GM23248 (cell line): ENCODE measurements at regions not wholly inside any gene's neighbourhood (a gene's known extent, or its start where the extent isn't known, plus 50 kb on each side); places are given as distances from the start of the nearest gene placed in this dataset.
"Not testable (repeated sequence)": the region's sequence is repeated elsewhere in the genome, so short reads cannot be mapped to it uniquely, and the experiment has no call there.

ENCODE experiments used
- DNase-seq: peaks from one replicate; pipeline ENCODE4 v3.0.0-alpha.2; 2015
- H2AFZ ChIP-seq: fragments of 200-600 bp; sonication (generic); 2 replicates; pipeline ENCODE4 v1.6.1; 2016; ENCODE audit warnings: antibody characterized with exemption
- H3F3A ChIP-seq: fragments of 200-600 bp; sonication (generic); 2 replicates; pipeline ENCODE4 v1.6.1; 2016; ENCODE audit warnings: mild to moderate bottlenecking, antibody characterized with exemption, mixed run types; ENCODE audit not compliant: insufficient read depth
- H3K27ac ChIP-seq: fragments of 200-600 bp; sonication (generic); 2 replicates; pipeline ENCODE4 v1.5.1; 2016; ENCODE audit warnings: mild to moderate bottlenecking
- H3K27me3 ChIP-seq: fragments of 200-600 bp; sonication (generic); replicated peaks from 2 replicates; pipeline ENCODE4 v1.6.1; 2016; ENCODE audit warnings: mild to moderate bottlenecking; ENCODE audit not compliant: insufficient read depth
- H3K36me3 ChIP-seq: fragments of 200-600 bp; sonication (generic); 2 replicates; pipeline ENCODE4 v1.6.1; 2016; ENCODE audit warnings: low read depth, mild to moderate bottlenecking
- H3K4me1 ChIP-seq: fragments of 200-600 bp; sonication (generic); 2 replicates; pipeline ENCODE4 v1.6.1; 2016; ENCODE audit warnings: mild to moderate bottlenecking; ENCODE audit not compliant: insufficient read depth
- H3K4me2 ChIP-seq: fragments of 200-600 bp; sonication (generic); one replicate; pipeline ENCODE4 v1.6.1; 2016; ENCODE audit warnings: mild to moderate bottlenecking; ENCODE audit not compliant: unreplicated experiment
- H3K4me3 ChIP-seq: fragments of 200-600 bp; sonication (generic); 2 replicates; pipeline ENCODE4 v1.5.1; 2016; ENCODE audit warnings: mild to moderate bottlenecking
- H3K79me2 ChIP-seq: fragments of 200-600 bp; sonication (generic); 2 replicates; pipeline ENCODE4 v1.6.1; 2016; ENCODE audit warnings: mild to moderate bottlenecking; ENCODE audit not compliant: insufficient read depth
- H3K9ac ChIP-seq: fragments of 200-600 bp; sonication (generic); 2 replicates; pipeline ENCODE4 v1.6.1; 2016; ENCODE audit warnings: mild to moderate bottlenecking
- H3K9me2 ChIP-seq: fragments of 200-600 bp; sonication (generic); 2 replicates; pipeline ENCODE4 v1.6.1; 2016; ENCODE audit warnings: mixed run types, mild to moderate bottlenecking, moderate library complexity; ENCODE audit not compliant: insufficient read depth
- H3K9me3 ChIP-seq: fragments of 200-600 bp; sonication (generic); one replicate; pipeline ENCODE4 v1.6.1; 2017; ENCODE audit warnings: low read depth
- H4K20me1 ChIP-seq: fragments of 200-600 bp; sonication (generic); 2 replicates; pipeline ENCODE4 v1.6.0; 2016; ENCODE audit not compliant: insufficient read depth
- EZH2 ChIP-seq: fragments of 200-600 bp; sonication (generic); IDR thresholded peaks from 2 replicates; pipeline ENCODE4 v1.6.1; 2018; ENCODE audit warnings: antibody characterized with exemption, mild to moderate bottlenecking; ENCODE audit not compliant: insufficient read depth, poor library complexity, severe bottlenecking
- EZH2phosphoT487 ChIP-seq: fragments of 200-600 bp; sonication (generic); IDR thresholded peaks from 2 replicates; pipeline ENCODE4 v1.6.1; 2018; ENCODE audit warnings: antibody characterized with exemption, moderate library complexity, mild to moderate bottlenecking, low read depth; ENCODE audit not compliant: insufficient read depth
- WGBS, 2 experiments: methylation state at CpG; one replicate each; pipeline ENCODE4 v1.1.6; 2015 to 2017; ENCODE audit warnings: low lambda C conversion rate in 2 of 2, low coverage in 1 of 2; ENCODE audit errors: missing lambda C conversion rate in 2 of 2; 5-methylcytosine and 5-hydroxymethylcytosine counted together
- in situ Hi-C: fragments of 300-500 bp; cut with MboI; formaldehyde crosslinking; loops from 2 replicates; pipeline ENCODE4 v1.15.0; 2020

DNA sequence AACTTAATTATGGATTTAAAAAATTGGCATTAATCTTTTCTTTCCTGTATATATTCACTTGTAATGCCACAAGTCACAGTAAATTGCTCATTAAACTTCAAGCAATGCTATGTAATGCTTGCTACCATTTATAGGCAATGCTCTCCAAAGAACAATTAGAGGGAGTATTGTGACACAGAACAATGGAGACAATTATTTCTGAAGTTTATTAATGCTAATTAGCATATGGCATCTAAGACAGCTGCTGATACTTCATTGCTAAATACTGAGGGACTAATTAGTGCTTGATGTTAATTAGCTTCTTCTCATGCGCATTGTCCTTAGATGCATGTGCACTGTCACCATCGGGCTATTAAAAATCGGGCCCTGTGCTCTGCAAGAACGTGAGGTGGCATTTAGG is 1012.8 kb downstream of the SOCS6 start:
- H4K20me1 ChIP-seq, result no peaks in the 10 kb centered on the region
- no peaks in the 10 kb centered on the region for H3K27me3 ChIP-seq
- H3K9ac ChIP-seq, result no peak overlapping the region
- no peak overlapping the region for H3K27ac ChIP-seq
- WGBS, 2 experiments, result 18 to 20% methylated on average over 4 of the region's 4 CpGs
- no peaks in the 10 kb centered on the region for H3F3A ChIP-seq
- H3K36me3 ChIP-seq, result no peaks in the 10 kb centered on the region
- no peak overlapping the region for H2AFZ ChIP-seq
- H3K4me1 ChIP-seq, result no peaks in the 10 kb centered on the region
- no peak for TF ChIP-seq EZH2phosphoT487
- no peak for TF ChIP-seq EZH2
- no peak for DNase-seq
- no peak overlapping the region for H3K4me2 ChIP-seq
- no peak overlapping the region for H3K4me3 ChIP-seq
- no peaks in the 10 kb centered on the region for H3K9me3 ChIP-seq
- no peaks in the 10 kb centered on the region for H3K9me2 ChIP-seq
- no peaks in the 10 kb centered on the region for H3K79me2 ChIP-seq
- in situ Hi-C loops, result no loop called here

- H3K9me3 ChIP-seq, H4K20me1 ChIP-seq, H3K27ac ChIP-seq, DNase-seq, H3K36me3 ChIP-seq, H3K9ac ChIP-seq, H3K4me2 ChIP-seq, in situ Hi-C loops, H3K4me1 ChIP-seq, H3F3A ChIP-seq, H3K9me2 ChIP-seq, H3K4me3 ChIP-seq, H3K79me2 ChIP-seq, H2AFZ ChIP-seq, H3K27me3 ChIP-seq: not testable (repeated sequence)
- WGBS, 2 experiments, result 20 to 28% methylated on average over 3 of the region's 3 CpGs
Observed at GRCh38 chr18:71294201-71294600, 1005.4 kb downstream of the SOCS6 start.

- TF ChIP-seq EZH2, result no peak
- TF ChIP-seq EZH2phosphoT487, result no peak
- Histone ChIP-seq H3K4me3 (no peak overlapping the region), H3K27me3 (no peaks in the 10 kb centered on the region), H3K36me3 (no peaks in the 10 kb centered on the region), H4K20me1 (no peaks in the 10 kb centered on the region), H3K27ac (no peak overlapping the region), H3K9me2 (no peaks in the 10 kb centered on the region), H3K9ac (no peak overlapping the region), H3K4me1 (no peaks in the 10 kb centered on the region), H3K9me3 (no peaks in the 10 kb centered on the region), H3K4me2 (no peak overlapping the region), H3F3A (no peaks in the 10 kb centered on the region), H2AFZ (no peak overlapping the region), H3K79me2 (no peaks in the 10 kb centered on the region)
- in situ Hi-C loops, result no loop called here
- DNase-seq, result no peak
Observed at GRCh38 chr18:71293322-71293721, 1004.5 kb downstream of the SOCS6 start.

GRCh38 chr18:71287268-71287667 is 998.4 kb downstream of the SOCS6 start:
- WGBS, 2 experiments, result 0 to 5% methylated on average over 2 of the region's 2 CpGs
- Histone ChIP-seq H3K36me3 (no peaks in the 10 kb centered on the region), H4K20me1 (no peaks in the 10 kb centered on the region), H3K27me3 (no peaks in the 10 kb centered on the region), H3K9me3 (no peaks in the 10 kb centered on the region), H3K4me3 (no peak overlapping the region), H3K79me2 (no peaks in the 10 kb centered on the region), H3K4me2 (no peak overlapping the region), H3K27ac (no peak overlapping the region), H2AFZ (no peak overlapping the region), H3K9me2 (no peaks in the 10 kb centered on the region), H3K4me1 (no peaks in the 10 kb centered on the region), H3F3A (no peaks in the 10 kb centered on the region), H3K9ac (no peak overlapping the region)
- no peak for TF ChIP-seq EZH2phosphoT487
- no peak for TF ChIP-seq EZH2
- no peak for DNase-seq
- in situ Hi-C loops, result no loop called here

DNA sequence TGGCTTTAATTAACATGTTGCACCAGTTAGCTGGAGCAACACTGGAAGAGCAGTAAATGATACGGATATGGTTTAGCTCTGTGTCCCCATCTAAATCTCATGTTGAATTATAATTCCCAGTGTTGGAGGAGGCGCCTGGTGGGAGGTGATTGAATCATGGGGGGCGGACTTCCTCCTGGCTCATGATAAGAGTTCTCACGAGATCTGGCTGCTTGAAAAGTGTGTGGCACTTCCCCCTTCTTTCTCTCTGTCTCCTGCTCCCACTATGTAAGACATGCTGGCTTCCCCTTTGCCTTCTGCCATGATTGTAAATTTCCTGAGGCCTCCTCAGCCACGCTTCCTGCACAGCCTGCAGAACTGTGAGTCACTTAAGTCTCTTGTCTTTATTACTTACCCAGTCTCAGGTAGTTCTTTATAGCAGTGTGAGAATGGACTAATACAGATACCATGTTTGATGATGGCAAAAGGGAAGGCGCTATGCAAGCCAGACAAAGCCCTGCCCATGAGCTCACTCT is 963.6 kb downstream of the SOCS6 start:
- no peaks in the 10 kb centered on the region for H3F3A ChIP-seq
- H3K4me1 ChIP-seq, result no peaks in the 10 kb centered on the region
- no peaks in the 10 kb centered on the region for H3K79me2 ChIP-seq
- TF ChIP-seq EZH2phosphoT487, result no peak
- no peak for TF ChIP-seq EZH2
- in situ Hi-C loops, result no loop called here
- no peak overlapping the region for H3K4me2 ChIP-seq
- no peaks in the 10 kb centered on the region for H3K27me3 ChIP-seq
- no peaks in the 10 kb centered on the region for H3K9me2 ChIP-seq
- H3K36me3 ChIP-seq, result no peaks in the 10 kb centered on the region
- 11 to 14% methylated on average over 6 of the region's 6 CpGs for WGBS, 2 experiments
- DNase-seq, result no peak
- no peak overlapping the region for H2AFZ ChIP-seq
- no peaks in the 10 kb centered on the region for H4K20me1 ChIP-seq
- no peak overlapping the region for H3K9ac ChIP-seq
- H3K4me3 ChIP-seq, result no peak overlapping the region
- no peak overlapping the region for H3K27ac ChIP-seq
- no peaks in the 10 kb centered on the region for H3K9me3 ChIP-seq
